Lung (tissue), 11 donors: ENCODE measurements at regions not wholly inside any gene's neighbourhood (a gene's known extent, or its start where the extent isn't known, plus 50 kb on each side); places are given as distances from the start of the nearest gene placed in this dataset.
"Not testable (repeated sequence)": the region's sequence is repeated elsewhere in the genome, so short reads cannot be mapped to it uniquely, and the experiment has no call there.

Experiments
- ATAC-seq: fragments of 200-7000 bp; cut with Tn5 transposase; one replicate; pipeline ENCODE4 v1.9.1; 2020; ENCODE audit warnings: moderate number of reproducible peaks; ENCODE audit not compliant: insufficient read depth, low FRiP score
- DNase-seq, 3 donors: peaks; one replicate each; pipeline ENCODE4 v3.0.0-alpha.2; 2013 to 2017
- H3K27ac ChIP-seq, 2 donors: one replicate each; pipeline ENCODE4 v1.5.1; 2013; ENCODE audit warnings: mild to moderate bottlenecking in 2 of 2, moderate library complexity in 2 of 2, control low read depth in 1 of 2, inconsistent platforms in 1 of 2, low read depth in 1 of 2, low read length in 1 of 2
- H3K27me3 ChIP-seq, 3 donors: one replicate each; pipeline ENCODE4 v1.5.1; 2013; ENCODE audit warnings: low read length in 2 of 3; ENCODE audit not compliant: control insufficient read depth in 3 of 3, insufficient read depth in 3 of 3
- H3K36me3 ChIP-seq, 4 donors: one replicate each; pipeline ENCODE4 v1.5.1; 2013; ENCODE audit warnings: low read length in 4 of 4, mild to moderate bottlenecking in 1 of 4, moderate library complexity in 1 of 4; ENCODE audit not compliant: control insufficient read depth in 4 of 4, insufficient read depth in 4 of 4
- H3K4me1 ChIP-seq, 5 donors: one replicate each; pipeline ENCODE4 v1.5.1; 2013; ENCODE audit warnings: low read length in 5 of 5, mild to moderate bottlenecking in 2 of 5, moderate library complexity in 1 of 5; ENCODE audit not compliant: control insufficient read depth in 5 of 5, insufficient read depth in 5 of 5
- H3K4me3 ChIP-seq: one replicate; pipeline ENCODE4 v1.5.1; 2013; ENCODE audit warnings: mild to moderate bottlenecking, control low read depth, moderate library complexity
- H3K9ac ChIP-seq, 2 donors: one replicate each; pipeline ENCODE4 v1.5.1; 2013; ENCODE audit warnings: low read length in 2 of 2, control low read depth in 1 of 2; ENCODE audit not compliant: insufficient read depth in 1 of 2
- H3K9me3 ChIP-seq, 4 donors: one replicate each; pipeline ENCODE4 v1.5.1; 2013; ENCODE audit warnings: low read length in 3 of 4, mild to moderate bottlenecking in 1 of 4, moderate library complexity in 1 of 4; ENCODE audit not compliant: control insufficient read depth in 4 of 4, insufficient read depth in 3 of 4
- WGBS, 2 donors: extraction: QIAGEN DNeasy Blood & Tissue Kit; methylation state at CpG; one replicate each; pipeline ENCODE4 v1.1.7; 2013; 5-methylcytosine and 5-hydroxymethylcytosine counted together
- TF ChIP-seq, protein P1 (sequence below): IDR thresholded peaks from 2 replicates; pipeline ENCODE4 v1.5.1; 2012; ENCODE audit warnings: mild to moderate bottlenecking; ENCODE audit errors: control extremely low read depth, extremely low read depth
- donor health status: control.
- donor health status: control.
- donor health status: Bipolar disorder and iron deficiency.
- donor health status: healthy.
- donor health status: DM: yes; HTN: yes; CAD: no.

DNA sequence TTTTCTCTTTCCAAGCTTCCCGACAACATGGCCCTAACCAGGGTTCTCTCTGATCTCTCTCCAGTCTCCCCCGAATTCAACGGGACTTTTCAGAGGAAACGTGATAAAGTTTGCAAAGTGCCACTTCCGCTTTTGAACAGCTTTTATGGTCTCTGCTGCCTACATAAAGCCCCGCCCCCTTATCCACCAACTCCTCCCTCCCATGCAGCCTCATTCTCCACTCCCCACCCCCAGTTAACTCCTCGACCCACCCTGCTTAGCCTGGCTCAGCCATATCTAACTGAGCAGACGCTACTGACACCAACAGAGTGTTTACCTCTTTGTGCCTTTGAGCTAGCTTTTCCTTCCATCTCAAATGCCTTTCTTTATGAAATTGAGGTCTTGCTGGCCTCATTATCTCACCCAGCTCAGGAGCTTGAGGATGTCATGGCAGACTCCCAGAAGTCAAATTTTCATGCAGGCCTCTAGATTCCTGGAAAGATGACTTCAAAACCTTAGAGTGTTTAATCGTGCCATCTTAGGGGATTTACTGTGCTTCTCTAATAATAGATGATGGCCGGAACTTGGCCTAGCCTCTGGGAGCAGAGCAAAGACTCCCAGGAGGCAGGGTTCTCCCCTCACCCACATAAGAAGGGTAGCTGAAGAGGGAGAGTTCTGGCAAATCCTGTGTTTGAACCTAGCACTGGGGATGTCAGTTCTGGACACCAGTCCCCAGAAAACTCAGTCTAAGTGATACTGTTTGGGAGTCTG, 606.0 kb downstream of the BCOR start:
- Histone ChIP-seq H3K36me3 (no peaks in the 10 kb centered on the region), H3K9me3 (peaks cover 0 to 3% (median 0%) of the 10 kb centered on the region in 4 donors), H3K4me3 (no peak overlapping the region), H3K9ac (no peak overlapping the region), H3K27me3 (peaks cover 0 to 11% (median 7%) of the 10 kb centered on the region in 3 donors), H3K4me1 (peaks cover 0 to 12% (median 0%) of the 10 kb centered on the region in 5 donors), H3K27ac (no peak overlapping the region)
- TF ChIP-seq, protein P1, sequence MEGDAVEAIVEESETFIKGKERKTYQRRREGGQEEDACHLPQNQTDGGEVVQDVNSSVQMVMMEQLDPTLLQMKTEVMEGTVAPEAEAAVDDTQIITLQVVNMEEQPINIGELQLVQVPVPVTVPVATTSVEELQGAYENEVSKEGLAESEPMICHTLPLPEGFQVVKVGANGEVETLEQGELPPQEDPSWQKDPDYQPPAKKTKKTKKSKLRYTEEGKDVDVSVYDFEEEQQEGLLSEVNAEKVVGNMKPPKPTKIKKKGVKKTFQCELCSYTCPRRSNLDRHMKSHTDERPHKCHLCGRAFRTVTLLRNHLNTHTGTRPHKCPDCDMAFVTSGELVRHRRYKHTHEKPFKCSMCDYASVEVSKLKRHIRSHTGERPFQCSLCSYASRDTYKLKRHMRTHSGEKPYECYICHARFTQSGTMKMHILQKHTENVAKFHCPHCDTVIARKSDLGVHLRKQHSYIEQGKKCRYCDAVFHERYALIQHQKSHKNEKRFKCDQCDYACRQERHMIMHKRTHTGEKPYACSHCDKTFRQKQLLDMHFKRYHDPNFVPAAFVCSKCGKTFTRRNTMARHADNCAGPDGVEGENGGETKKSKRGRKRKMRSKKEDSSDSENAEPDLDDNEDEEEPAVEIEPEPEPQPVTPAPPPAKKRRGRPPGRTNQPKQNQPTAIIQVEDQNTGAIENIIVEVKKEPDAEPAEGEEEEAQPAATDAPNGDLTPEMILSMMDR = no peak
- DNase-seq (peak in 1 of 3 donors; percentile 29), ATAC-seq (no peak)
- 32 to 52% methylated on average over 10 of the region's 10 CpGs for WGBS, 2 donors

DNA sequence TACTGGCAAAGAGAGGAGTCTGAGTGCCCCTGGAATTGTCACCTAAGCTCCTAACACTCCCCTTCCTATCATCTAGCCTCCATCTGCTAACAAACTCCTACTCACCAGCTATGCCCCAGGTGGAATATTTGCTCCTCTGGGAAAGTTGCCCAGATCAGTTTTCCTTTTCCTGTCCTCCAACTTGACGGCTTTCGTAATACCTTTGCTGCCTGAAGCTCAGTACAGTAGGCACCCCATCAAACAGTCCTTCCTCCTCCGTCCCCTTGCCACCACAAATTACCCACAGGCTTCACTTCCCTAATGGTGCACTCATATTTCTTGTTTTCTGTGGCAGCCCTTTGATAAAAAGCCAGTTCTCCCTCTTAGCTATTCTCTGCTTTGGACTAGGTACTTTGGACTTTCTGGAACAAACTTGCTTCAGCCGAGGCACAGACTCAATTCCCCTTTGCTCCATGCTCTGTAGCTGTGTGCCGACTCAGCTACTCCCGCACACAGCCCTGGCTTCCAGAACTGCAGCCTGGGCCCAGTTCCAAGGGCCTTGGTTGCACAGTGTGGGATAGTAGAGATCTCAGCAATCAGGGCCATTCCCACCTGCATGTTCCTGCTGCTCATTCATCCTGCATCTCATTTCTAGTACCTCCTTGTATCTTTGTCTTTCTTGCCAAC, 605.1 kb downstream of the BCOR start:
- TF ChIP-seq, protein P1 = no peak
- Histone ChIP-seq H3K9ac (no peak overlapping the region), H3K4me3 (no peak overlapping the region), H3K27me3 (peaks cover 0 to 8% (median 7%) of the 10 kb centered on the region in 3 donors), H3K36me3 (no peaks in the 10 kb centered on the region), H3K9me3 (peaks cover 0 to 5% (median 0%) of the 10 kb centered on the region in 4 donors), H3K27ac (no peak overlapping the region), H3K4me1 (peaks cover 0 to 9% (median 0%) of the 10 kb centered on the region in 5 donors)
- DNase-seq (peak in 1 of 3 donors; percentile 35), ATAC-seq (no peak)
- WGBS, 2 donors = 23 to 57% methylated on average over 6 of the region's 6 CpGs

DNA sequence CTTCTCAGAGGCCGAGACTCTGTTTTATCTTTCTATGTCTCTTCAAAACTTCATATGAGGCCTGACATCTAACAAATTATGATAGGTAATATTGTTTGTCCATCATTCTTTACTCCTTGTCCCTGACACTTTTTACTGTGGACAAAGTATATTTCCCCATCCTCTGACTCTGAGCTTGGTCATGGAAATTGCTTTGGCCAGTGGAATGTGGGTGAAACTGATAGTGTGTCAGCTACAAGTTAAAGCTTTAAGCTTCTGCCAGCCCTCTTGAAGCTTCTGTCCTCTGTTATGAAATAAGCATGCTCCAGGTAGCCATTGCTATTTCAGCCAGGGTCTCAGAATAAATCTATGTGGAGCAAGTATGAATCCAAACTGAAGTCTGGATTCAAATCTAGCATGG, 604.6 kb downstream of the BCOR start:
- TF ChIP-seq, protein P1 = no peak
- Histone ChIP-seq H3K27me3 (peaks cover 0 to 8% (median 7%) of the 10 kb centered on the region in 3 donors), H3K27ac (no peak overlapping the region), H3K4me1 (peaks cover 0 to 4% (median 0%) of the 10 kb centered on the region in 5 donors), H3K9me3 (peaks cover 0 to 5% (median 0%) of the 10 kb centered on the region in 4 donors), H3K9ac (no peak overlapping the region), H3K36me3 (no peaks in the 10 kb centered on the region), H3K4me3 (no peak overlapping the region)
- no peak for DNase-seq
- 91 to 100% methylated on average over 1 of the region's 1 CpG for WGBS, 2 donors
- no peak for ATAC-seq

DNA sequence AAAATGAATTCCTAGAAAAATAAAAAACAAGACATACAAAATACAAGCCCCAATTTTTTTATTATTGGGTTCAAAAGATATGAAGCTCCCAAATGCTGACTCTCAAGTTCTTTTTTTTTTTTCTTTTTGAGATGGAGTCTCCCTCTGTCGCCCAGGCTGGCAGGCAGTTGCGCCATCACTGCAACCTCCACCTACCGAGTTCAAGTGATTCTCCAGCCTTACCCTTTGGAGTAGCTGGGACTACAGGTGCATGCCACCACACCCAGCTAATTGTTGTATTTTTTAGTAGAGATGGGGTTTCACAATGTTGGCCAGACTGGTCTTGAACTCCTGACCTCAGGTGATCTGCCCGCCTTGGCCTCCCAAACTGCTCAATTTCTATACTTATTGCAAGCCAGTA, 600.6 kb downstream of the BCOR start:
- H3K27ac ChIP-seq, H3K9ac ChIP-seq, ATAC-seq, H3K36me3 ChIP-seq, H3K4me3 ChIP-seq, H3K9me3 ChIP-seq, DNase-seq, H3K4me1 ChIP-seq: not testable (repeated sequence)
- peaks cover 3 to 17% (median 4%) of the 10 kb centered on the region in 3 donors for H3K27me3 ChIP-seq
- WGBS, 2 donors = 49 to 71% methylated on average over 4 of the region's 4 CpGs
